Heart right ventricle (tissue), 16 donors: ENCODE measurements at regions not wholly inside any gene's neighbourhood (a gene's known extent, or its start where the extent isn't known, plus 50 kb on each side); places are given as distances from the start of the nearest gene placed in this dataset.
"Not testable (repeated sequence)": the region's sequence is repeated elsewhere in the genome, so short reads cannot be mapped to it uniquely, and the experiment has no call there.

Source experiments
- ATAC-seq, 8 donors: fragments of 200-7000 bp; cut with Tn5 transposase; one replicate each; pipeline ENCODE4 v1.9.1; 2020; ENCODE audit warnings: mild to moderate bottlenecking in 8 of 8, moderate library complexity in 8 of 8, moderate number of reproducible peaks in 1 of 8
- DNase-seq, 2 donors: peaks; one replicate each; pipeline ENCODE4 v3.0.0-alpha.2; 2020
- H3K27ac ChIP-seq, 10 donors: fragments of 200-600 bp; sonication (generic) in 2 of 10; one replicate each; pipeline versions ENCODE4 v1.5.0 to v1.8.0; 2020 to 2022; ENCODE audit warnings: mild to moderate bottlenecking in 3 of 10
- H3K27me3 ChIP-seq, 7 donors: fragments of 200-600 bp; one replicate each; pipeline ENCODE4 v1.8.0; 2021 to 2022; ENCODE audit warnings: mild to moderate bottlenecking in 2 of 7
- H3K36me3 ChIP-seq, 9 donors: fragments of 200-600 bp; sonication (generic) in 1 of 9; one replicate each; pipeline versions ENCODE4 v1.5.0 to v1.8.0; 2020 to 2022; ENCODE audit warnings: mild to moderate bottlenecking in 2 of 9
- H3K4me1 ChIP-seq, 9 donors: fragments of 200-600 bp; sonication (generic) in 1 of 9; one replicate each; pipeline versions ENCODE4 v1.5.0 to v1.8.0; 2020 to 2022; ENCODE audit warnings: mild to moderate bottlenecking in 4 of 9
- H3K4me3 ChIP-seq, 10 donors: fragments of 200-600 bp; sonication (generic) in 2 of 10; one replicate each; pipeline versions ENCODE4 v1.5.0 to v1.8.0; 2020 to 2022; ENCODE audit warnings: mild to moderate bottlenecking in 7 of 10, moderate library complexity in 2 of 10
- H3K9me3 ChIP-seq, 11 donors: fragments of 200-600 bp in 10 of 11; sonication (generic) in 2 of 11; one replicate each; pipeline versions ENCODE4 v1.5.0 to v1.8.0; 2013 to 2022; ENCODE audit warnings: mild to moderate bottlenecking in 2 of 11, control low read depth in 1 of 11, moderate library complexity in 1 of 11
- CTCF ChIP-seq, 9 donors: fragments of 200-600 bp; sonication (generic) in 2 of 9; IDR thresholded peaks; one replicate each; pipeline versions ENCODE4 v1.5.0 to v1.8.0; 2021 to 2022; ENCODE audit warnings: antibody characterized with exemption in 9 of 9, mild to moderate bottlenecking in 5 of 9, moderate library complexity in 1 of 9
- WGBS, 2 donors: extraction: QIAGEN DNeasy Blood & Tissue Kit; methylation state at CpG; one replicate each; pipeline ENCODE4 v1.1.7; 2013; ENCODE audit warnings: inconsistent platforms in 1 of 2; 5-methylcytosine and 5-hydroxymethylcytosine counted together
- intact Hi-C, 10 donors: fragments of 100-400 bp; cut with DNase I; formaldehyde crosslinking; loops; one replicate each; pipeline versions ENCODE4 v1.11.1 to v1.14.2; 2022
- donor health status: Arrhythmogenic right ventricular cardiomyopathy.
- donor health status: ischemic (EF 13 %, LVEDD 7.1; RV severe dilation, severe dysfunction).
- donor health status: healthy with polysubstance abuse.
- donor health status: DM: no; HTN: yes; CAD: no.
- donor health status: DM: no; HTN: no; CAD: no.
- donor health status: ischemic (EF 25% LVEDD 6.9; RV normal size, moderate dysfunction).
- donor health status: ischemic (EF 25% LVEDD 5.7; RV mildly dilated, moderate dysfunction).
- donor health status: healthy.
- donor health status: DM: yes; HTN: yes; CAD: no.
- donor health status: Ischemic cardiomyopathy.
- donor health status: ischemic (EF 35%, LVEDD 5.7; RV mildly dilated, moderate dysfunction).
- donor health status: nonischemic (EF 11% LVEDD 7.7; RV severe dilation, severe dysfunction).
- donor health status: DM: yes; HTN: yes; CAD: no.
- donor health status: PGD.
- donor health status: ischemic (EF 29% LVEDD 5.4; RV normal size, mild dysfunction).
- donor health status: nonischemic (EF 23%, LVEDD 6.1; RV moderate dilation, normal function).

DNA sequence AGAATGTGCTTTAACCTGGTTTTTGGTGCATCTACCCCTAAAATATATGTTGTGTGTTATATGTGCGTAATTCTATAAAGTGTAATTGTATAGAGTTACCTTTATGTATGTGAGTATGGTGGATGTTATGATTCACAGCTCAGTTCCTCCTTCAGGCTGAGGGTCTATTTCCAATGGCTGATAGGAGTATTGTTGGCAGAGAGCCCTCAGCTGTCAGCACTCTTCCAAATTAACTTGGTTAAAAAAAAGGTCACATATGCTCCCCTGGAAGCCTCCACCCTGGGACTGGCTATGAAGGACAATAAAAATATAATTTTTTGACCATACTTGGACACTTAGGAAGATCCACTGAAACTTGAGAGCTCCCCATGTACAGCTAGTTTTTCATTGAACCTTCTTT, 250.4 kb upstream of the CDH12 start:
- intact Hi-C loops, result no loop called here
- Histone ChIP-seq H3K27me3 (no peaks in the 10 kb centered on the region), H3K36me3 (no peaks in the 10 kb centered on the region), H3K9me3 (peaks cover 0 to 26% (median 0%) of the 10 kb centered on the region in 11 donors), H3K4me3 (no peak overlapping the region), H3K27ac (no peak overlapping the region), H3K4me1 (no peaks in the 10 kb centered on the region)
- no peak for TF ChIP-seq CTCF (IDR thresholded peaks at IDR 0.05)
- 66 to 69% methylated on average over 1 of the region's 1 CpG for WGBS, 2 donors
- DNase-seq (no peak), ATAC-seq (no peak)

- ATAC-seq, DNase-seq, H3K27ac ChIP-seq, H3K9me3 ChIP-seq, H3K4me1 ChIP-seq, H3K27me3 ChIP-seq, H3K4me3 ChIP-seq, intact Hi-C loops, H3K36me3 ChIP-seq: not testable (repeated sequence)
- WGBS, 2 donors, result 85 to 89% methylated on average over 7 of the region's 7 CpGs
Measured at GRCh38 chr5:23095418-23095817, 242.3 kb upstream of the CDH12 start.

GRCh38 chr5:23089286-23089685, 236.1 kb upstream of the CDH12 start:
- Histone ChIP-seq H3K4me3 (no peak overlapping the region), H3K27ac (no peak overlapping the region), H3K27me3 (no peaks in the 10 kb centered on the region), H3K36me3 (no peaks in the 10 kb centered on the region), H3K9me3 (peaks cover 0 to 4% (median 0%) of the 10 kb centered on the region in 11 donors), H3K4me1 (no peaks in the 10 kb centered on the region)
- WGBS, 2 donors, result 79 to 87% methylated on average over 6 of the region's 6 CpGs
- no peak for TF ChIP-seq CTCF (IDR thresholded peaks at IDR 0.05)
- DNase-seq, result no peak
- intact Hi-C loops, result no loop called here
- ATAC-seq, result no peak

- intact Hi-C loops, result no loop called here
- DNase-seq (no peak), ATAC-seq (no peak)
- no peak overlapping the region for H3K4me3 ChIP-seq
- no peak overlapping the region for H3K27ac ChIP-seq
- H3K9me3 ChIP-seq, result peaks cover 0 to 7% (median 0%) of the 10 kb centered on the region in 11 donors
- TF ChIP-seq CTCF (IDR thresholded peaks at IDR 0.05), result no peak
- no peaks in the 10 kb centered on the region for H3K4me1 ChIP-seq
- H3K27me3 ChIP-seq, result no peaks in the 10 kb centered on the region
- H3K36me3 ChIP-seq, result no peaks in the 10 kb centered on the region
- 59 to 61% methylated on average over 3 of the region's 3 CpGs for WGBS, 2 donors
Measured at GRCh38 chr5:23084815-23085214, 231.7 kb upstream of the CDH12 start.

GRCh38 chr5:23072179-23072578, 219.0 kb upstream of the CDH12 start:
- no peak for DNase-seq
- no peak for ATAC-seq
- intact Hi-C loops, result no loop called here
- Histone ChIP-seq H3K4me3 (no peak overlapping the region), H3K4me1 (no peaks in the 10 kb centered on the region), H3K27ac (no peak overlapping the region), H3K36me3 (no peaks in the 10 kb centered on the region), H3K27me3 (no peaks in the 10 kb centered on the region), H3K9me3 (peaks cover 0 to 8% (median 0%) of the 10 kb centered on the region in 11 donors)
- no peak for TF ChIP-seq CTCF (IDR thresholded peaks at IDR 0.05)
- 72 to 87% methylated on average over 2 of the region's 2 CpGs for WGBS, 2 donors
